H1 (cell line): ENCODE measurements at regions not wholly inside any gene's neighbourhood (a gene's known extent, or its start where the extent isn't known, plus 50 kb on each side); places are given as distances from the start of the nearest gene placed in this dataset.
A peak's percentile ranks its signal among the peaks of the same experiment; 100 is the strongest.

Source experiments
- CTCF ChIA-PET: fragments of 300-600 bp; sonication (Branson Sonifier 250); formaldehyde crosslinking; loops from one replicate; lab custom pipeline; 2021; ENCODE audit not compliant: partially characterized antibody; lab: Charles Lee
- POLR2A ChIA-PET: fragments of 300-600 bp; sonication (Branson Sonifier 250); formaldehyde crosslinking; loops from one replicate; lab custom pipeline; 2021; ENCODE audit warnings: inconsistent platforms; ENCODE audit not compliant: partially characterized antibody; lab: Charles Lee
- DNase-seq, 2 experiments: peaks; one replicate each; pipeline versions ENCODE4 v3.0.0 to v3.0.0-alpha.2; 2010 to 2022; ENCODE audit warnings: low spot score in 2 of 2, low read depth in 1 of 2, mixed read lengths in 1 of 2
- FAIRE-seq: peaks from 2 replicates; lab custom pipeline; 2011; peaks lifted over from hg19 to GRCh38; lab: Jason Lieb, UNC
- H2AFZ ChIP-seq: 2 replicates; pipeline ENCODE4 v1.8.1; 2012; ENCODE audit warnings: low read length, inconsistent platforms
- H2AK5ac ChIP-seq: 2 replicates; pipeline ENCODE4 v1.6.1; 2013; ENCODE audit warnings: low read depth, low read length
- H2BK120ac ChIP-seq: replicated peaks from 2 replicates; pipeline ENCODE3; 2013; ENCODE audit warnings: low read depth, low read length, inconsistent platforms
- H2BK12ac ChIP-seq: 2 replicates; pipeline ENCODE4 v1.6.1; 2013; ENCODE audit warnings: low read depth, low read length
- H2BK15ac ChIP-seq: 2 replicates; pipeline ENCODE4 v1.6.1; 2013; ENCODE audit warnings: low read length
- H2BK20ac ChIP-seq: 2 replicates; pipeline ENCODE4 v1.6.1; 2013; ENCODE audit warnings: low read length
- H2BK5ac ChIP-seq: 2 replicates; pipeline ENCODE4 v1.6.1; 2013; ENCODE audit warnings: low read depth, low read length
- H3K14ac ChIP-seq: 2 replicates; pipeline ENCODE4 v1.6.1; 2013; ENCODE audit warnings: inconsistent platforms; ENCODE audit not compliant: insufficient read length
- H3K18ac ChIP-seq: 2 replicates; pipeline ENCODE4 v1.6.1; 2013; ENCODE audit warnings: low read length; ENCODE audit errors: extremely low read depth
- H3K23ac ChIP-seq: 2 replicates; pipeline ENCODE4 v1.6.1; 2013; ENCODE audit warnings: inconsistent platforms; ENCODE audit not compliant: insufficient read length
- H3K23me2 ChIP-seq: 2 replicates; pipeline ENCODE4 v1.6.1; 2013; ENCODE audit warnings: low read depth, low read length
- H3K27ac ChIP-seq: 2 replicates; pipeline ENCODE4 v1.6.1; 2011; ENCODE audit warnings: low read depth, low read length, inconsistent platforms
- H3K27me3 ChIP-seq, 4 experiments: replicated peaks in 1 of 4; 1 replicate in 1 of 4; 2 replicates in 3 of 4; pipeline versions ENCODE4 v1.6.1 to v1.8.1; 2011 to 2013; ENCODE audit warnings: low read length in 3 of 4, mild to moderate bottlenecking in 3 of 4, inconsistent platforms in 2 of 4, mixed read lengths in 2 of 4, moderate library complexity in 1 of 4; ENCODE audit not compliant: control insufficient read depth in 3 of 4, insufficient read depth in 3 of 4; ENCODE audit errors: extremely low read depth in 1 of 4
- H3K36me3 ChIP-seq, 4 experiments: 2 replicates each; pipeline versions ENCODE4 v1.6.1 to v1.8.1; 2011 to 2013; ENCODE audit warnings: mild to moderate bottlenecking in 4 of 4, low read length in 3 of 4, moderate library complexity in 2 of 4, control low read depth in 1 of 4, inconsistent platforms in 1 of 4; ENCODE audit not compliant: insufficient read depth in 4 of 4, control insufficient read depth in 2 of 4
- H3K4ac ChIP-seq: replicated peaks from 2 replicates; pipeline ENCODE3; 2013; ENCODE audit warnings: low read length, low read depth, mixed read lengths, inconsistent platforms; ENCODE audit not compliant: insufficient read length
- H3K4me1 ChIP-seq, 4 experiments: replicated peaks in 1 of 4; 1 replicate in 1 of 4; 2 replicates in 3 of 4; pipeline versions ENCODE4 v1.6.1 to v1.8.1; 2011 to 2013; ENCODE audit warnings: low read length in 3 of 4, inconsistent platforms in 2 of 4, mixed read lengths in 1 of 4; ENCODE audit not compliant: insufficient read depth in 4 of 4, control insufficient read depth in 3 of 4
- H3K4me2 ChIP-seq, 2 experiments: 2 replicates each; pipeline versions ENCODE4 v1.6.1 to v1.8.1; 2011 to 2013; ENCODE audit warnings: low read depth in 2 of 2, low read length in 2 of 2, control low read depth in 1 of 2, inconsistent platforms in 1 of 2, mild to moderate bottlenecking in 1 of 2; ENCODE audit not compliant: insufficient read depth in 1 of 2
- H3K4me3 ChIP-seq, 4 experiments: fragments of 200-600, 300-600 bp in 1 of 4; sonication (generic), shearing (Covaris generic), sonication (Bioruptor Twin) in 1 of 4; 2 replicates each; pipeline versions ENCODE4 v1.5.1 to v1.8.1; 2011 to 2016; ENCODE audit warnings: low read length in 4 of 4, low read depth in 3 of 4, control low read depth in 2 of 4, inconsistent platforms in 2 of 4, mild to moderate bottlenecking in 2 of 4, mixed read lengths in 1 of 4, moderate library complexity in 1 of 4; ENCODE audit not compliant: insufficient read depth in 2 of 4; ENCODE audit errors: extremely low read depth in 1 of 4
- H3K56ac ChIP-seq: replicated peaks from 2 replicates; pipeline ENCODE3; 2013; ENCODE audit warnings: low read depth, mild to moderate bottlenecking, mixed read lengths, low read length, inconsistent platforms; ENCODE audit not compliant: insufficient read length
- H3K79me1 ChIP-seq: 2 replicates; pipeline ENCODE4 v1.6.1; 2013; ENCODE audit warnings: low read depth, low read length, control low read depth
- H3K79me2 ChIP-seq, 2 experiments: 2 replicates each; pipeline versions ENCODE4 v1.6.1 to v1.8.1; 2012 to 2013; ENCODE audit warnings: low read length in 2 of 2, mild to moderate bottlenecking in 2 of 2, inconsistent platforms in 1 of 2; ENCODE audit not compliant: insufficient read depth in 2 of 2, control insufficient read depth in 1 of 2
- H3K9ac ChIP-seq, 4 experiments: replicated peaks in 1 of 4; 1 replicate in 1 of 4; 2 replicates in 3 of 4; pipeline versions ENCODE4 v1.6.1 to v1.8.1; 2011 to 2013; ENCODE audit warnings: low read depth in 3 of 4, low read length in 3 of 4, control low read depth in 2 of 4, mild to moderate bottlenecking in 2 of 4, moderate library complexity in 2 of 4, inconsistent platforms in 1 of 4; ENCODE audit errors: extremely low read depth in 1 of 4
- H3K9me3 ChIP-seq, 2 experiments: 2 replicates each; pipeline versions ENCODE4 v1.6.1 to v1.8.1; 2012 to 2013; ENCODE audit warnings: mild to moderate bottlenecking in 2 of 2, moderate library complexity in 2 of 2, control low read depth in 1 of 2, inconsistent platforms in 1 of 2, low read depth in 1 of 2, low read length in 1 of 2, mixed read lengths in 1 of 2; ENCODE audit not compliant: insufficient read depth in 2 of 2
- H4K20me1 ChIP-seq, 2 experiments: replicated peaks in 1 of 2; 2 replicates each; pipeline versions ENCODE3 to v1.8.1; 2011 to 2013; ENCODE audit warnings: inconsistent platforms in 2 of 2, low read length in 2 of 2, mild to moderate bottlenecking in 1 of 2; ENCODE audit not compliant: insufficient read depth in 2 of 2, control insufficient read depth in 1 of 2
- H4K5ac ChIP-seq: 2 replicates; pipeline ENCODE4 v1.6.1; 2013; ENCODE audit warnings: low read length, low read depth, mixed read lengths, inconsistent platforms; ENCODE audit not compliant: insufficient read length
- H4K8ac ChIP-seq: 2 replicates; pipeline ENCODE4 v1.8.0; 2013; ENCODE audit warnings: mild to moderate bottlenecking, moderate library complexity, low read length, inconsistent platforms; ENCODE audit not compliant: insufficient read depth; ENCODE audit errors: extremely low read depth
- H4K91ac ChIP-seq: replicated peaks from 2 replicates; pipeline ENCODE3; 2013; ENCODE audit warnings: low read length, mixed read lengths, inconsistent platforms; ENCODE audit not compliant: insufficient read length
- ASH2L ChIP-seq: fragments of 200-600, 300-600 bp; sonication (generic); IDR thresholded peaks from one replicate; pipeline ENCODE4 v1.7.1; 2017; ENCODE audit warnings: low read length
- BACH1 ChIP-seq: IDR thresholded peaks from 2 replicates; pipeline ENCODE4 v1.6.1; 2012; ENCODE audit warnings: low read length, improper control_type of control experiment
- BRCA1 ChIP-seq: IDR thresholded peaks from 2 replicates; pipeline ENCODE4 v1.6.1; 2012; ENCODE audit warnings: low read depth, low read length, improper control_type of control experiment
- CBX8 ChIP-seq: fragments of 300-800, 300-1000 bp; sonication (generic); IDR thresholded peaks from 2 replicates; pipeline ENCODE4 v1.7.1; 2016; ENCODE audit warnings: low read depth, low read length, borderline replicate concordance
- CEBPB ChIP-seq: IDR thresholded peaks from 2 replicates; pipeline ENCODE4 v1.6.1; 2012; ENCODE audit warnings: low read depth, low read length
- POLR2A ChIP-seq, 2 experiments: IDR thresholded peaks; 1 replicate in 1 of 2; 2 replicates in 1 of 2; pipeline ENCODE4 v1.6.1; 2011; ENCODE audit warnings: low read depth in 2 of 2, low read length in 2 of 2, mild to moderate bottlenecking in 2 of 2; ENCODE audit errors: control extremely low read depth in 1 of 2
- SP2 ChIP-seq: IDR thresholded peaks from 2 replicates; pipeline ENCODE4 v1.6.1; 2012; ENCODE audit warnings: mild to moderate bottlenecking, low read length, inconsistent platforms
- TAF1 ChIP-seq: IDR thresholded peaks from 2 replicates; pipeline ENCODE4 v1.6.1; 2011; ENCODE audit warnings: mild to moderate bottlenecking, low read depth, low read length
- TAF7 ChIP-seq: optimal IDR thresholded peaks from 2 replicates; pipeline ENCODE3; 2011; ENCODE audit warnings: low read depth, mild to moderate bottlenecking, inconsistent platforms, low read length, moderate library complexity, borderline replicate concordance
- whole genome bisulfite sequencing, 2 experiments: shearing (Covaris generic) in 1 of 2; methylation state at CpG; one replicate each; pipeline versions ENCODE4 v1.1.6 to v1.1.7; 2013 to 2015; ENCODE audit warnings: low lambda C conversion rate in 2 of 2, mixed read lengths in 2 of 2, inconsistent platforms in 1 of 2, low coverage in 1 of 2, missing lambda C conversion rate in 1 of 2; ENCODE audit not compliant: insufficient replicate concordance in 2 of 2, insufficient coverage in 1 of 2, insufficient read length in 1 of 2; ENCODE audit errors: extremely low coverage in 1 of 2, missing lambda C conversion rate in 1 of 2; 5-methylcytosine and 5-hydroxymethylcytosine counted together
- TF ChIP-seq, protein P1 (sequence below), 3 experiments: IDR thresholded peaks; 1 replicate in 2 of 3; 2 replicates in 1 of 3; pipeline versions ENCODE4 v1.5.1 to v1.6.1; 2011; ENCODE audit warnings: low read length in 3 of 3, mild to moderate bottlenecking in 3 of 3, inconsistent platforms in 2 of 3, low read depth in 1 of 3, moderate library complexity in 1 of 3; ENCODE audit not compliant: insufficient read depth in 1 of 3; ENCODE audit errors: control extremely low read depth in 1 of 3
- TF ChIP-seq, protein P2 (sequence below): IDR thresholded peaks from 2 replicates; pipeline ENCODE4 v1.6.1; 2011; ENCODE audit warnings: low read length, improper control_type of control experiment

DNA sequence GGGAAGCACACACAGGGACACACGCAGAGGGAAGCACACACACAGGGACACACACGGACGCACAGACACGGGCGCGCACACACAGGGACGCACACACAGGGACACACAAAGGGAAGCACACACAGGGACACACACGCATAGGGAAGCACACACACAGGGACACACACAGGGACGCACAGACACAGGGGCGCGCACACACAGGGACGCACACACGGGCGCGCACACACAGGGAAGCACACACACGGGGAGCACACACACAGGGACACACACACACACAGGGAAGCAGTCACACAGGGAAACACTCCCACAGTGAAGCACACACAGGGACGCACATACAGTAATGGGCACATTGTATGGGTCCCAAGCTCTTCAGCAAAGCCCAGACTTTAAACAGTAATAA, 685.3 kb downstream of the TRIML1 start:
- Histone ChIP-seq H3K18ac (peak overlapping the region; percentile 84; the same call in 1 of the 2 replicates), H4K91ac (peak overlapping the region; percentile 88), H4K20me1 (no peaks in the 10 kb centered on the region), H3K27me3 (no peaks in the 10 kb centered on the region), H3K9me3 (no peaks in the 10 kb centered on the region), H3K9ac (no peak overlapping the region), H2BK5ac (peak overlapping the region; percentile 98), H3K27ac (no peak overlapping the region), H3K14ac (no peak overlapping the region), H2AFZ (0 out of 2 replicates have a peak overlapping the region, but pooled peaks have one; percentile 40), H2BK20ac (peak overlapping the region; percentile 98; the same call in 1 of the 2 replicates), H3K56ac (no peak overlapping the region), H3K36me3 (no peaks in the 10 kb centered on the region), H3K4ac (peak overlapping the region; percentile 27), H4K8ac (no peak overlapping the region), H4K5ac (no peak overlapping the region), H3K23me2 (peaks cover 3% of the 10 kb centered on the region; the same call in 1 of the 2 replicates), H3K79me2 (no peaks in the 10 kb centered on the region), H3K4me2 (no peak overlapping the region), H3K23ac (no peak overlapping the region), H3K4me3 (no peak overlapping the region), H3K4me1 (peaks cover 0 to 13% (median 5%) of the 10 kb centered on the region in 4 experiments; a peak in 5 of 7 replicates), H2BK15ac (peak overlapping the region; percentile 99; the same call in 1 of the 2 replicates), H3K79me1 (no peaks in the 10 kb centered on the region), H2BK120ac (no peak overlapping the region), H2AK5ac (peak overlapping the region; percentile 100), H2BK12ac (peak overlapping the region; percentile 100)
- DNase-seq = no peak
- CTCF ChIA-PET = interaction anchor here (1.3 kb wide), 1 partner anchor 16 kb away, joined by 3 read pairs; no protein-coding TSS in a partner anchor
- 92% methylated on average over 16 of the region's 17 CpGs; no CpG with 5 or more reads in 1 of the 2 experiments for WGBS, 2 experiments
- TF ChIP-seq SP2 (no peak), BRCA1 (no peak), BACH1 (no peak), TAF7 (no peak), CBX8 (no peak), TAF1 (no peak), ASH2L (no peak), CEBPB (no peak), POLR2A (IDR thresholded peaks at IDR 0.05; ENCODE audit: control extremely low read depth in 1 of 2, low read depth in 2 of 2, low read length in 2 of 2) (no peak)
- TF ChIP-seq, protein P1, sequence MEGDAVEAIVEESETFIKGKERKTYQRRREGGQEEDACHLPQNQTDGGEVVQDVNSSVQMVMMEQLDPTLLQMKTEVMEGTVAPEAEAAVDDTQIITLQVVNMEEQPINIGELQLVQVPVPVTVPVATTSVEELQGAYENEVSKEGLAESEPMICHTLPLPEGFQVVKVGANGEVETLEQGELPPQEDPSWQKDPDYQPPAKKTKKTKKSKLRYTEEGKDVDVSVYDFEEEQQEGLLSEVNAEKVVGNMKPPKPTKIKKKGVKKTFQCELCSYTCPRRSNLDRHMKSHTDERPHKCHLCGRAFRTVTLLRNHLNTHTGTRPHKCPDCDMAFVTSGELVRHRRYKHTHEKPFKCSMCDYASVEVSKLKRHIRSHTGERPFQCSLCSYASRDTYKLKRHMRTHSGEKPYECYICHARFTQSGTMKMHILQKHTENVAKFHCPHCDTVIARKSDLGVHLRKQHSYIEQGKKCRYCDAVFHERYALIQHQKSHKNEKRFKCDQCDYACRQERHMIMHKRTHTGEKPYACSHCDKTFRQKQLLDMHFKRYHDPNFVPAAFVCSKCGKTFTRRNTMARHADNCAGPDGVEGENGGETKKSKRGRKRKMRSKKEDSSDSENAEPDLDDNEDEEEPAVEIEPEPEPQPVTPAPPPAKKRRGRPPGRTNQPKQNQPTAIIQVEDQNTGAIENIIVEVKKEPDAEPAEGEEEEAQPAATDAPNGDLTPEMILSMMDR (IDR thresholded peaks at IDR 0.05; ENCODE audit: control extremely low read depth in 1 of 3, insufficient read depth in 1 of 3, low read depth in 1 of 3, low read length in 3 of 3) = no peak
- TF ChIP-seq, protein P2, sequence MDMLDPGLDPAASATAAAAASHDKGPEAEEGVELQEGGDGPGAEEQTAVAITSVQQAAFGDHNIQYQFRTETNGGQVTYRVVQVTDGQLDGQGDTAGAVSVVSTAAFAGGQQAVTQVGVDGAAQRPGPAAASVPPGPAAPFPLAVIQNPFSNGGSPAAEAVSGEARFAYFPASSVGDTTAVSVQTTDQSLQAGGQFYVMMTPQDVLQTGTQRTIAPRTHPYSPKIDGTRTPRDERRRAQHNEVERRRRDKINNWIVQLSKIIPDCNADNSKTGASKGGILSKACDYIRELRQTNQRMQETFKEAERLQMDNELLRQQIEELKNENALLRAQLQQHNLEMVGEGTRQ = no peak
- no peak for FAIRE-seq
- POLR2A ChIA-PET = interaction anchor here (1.0 kb wide), 1 partner anchor 16 kb away, joined by 3 read pairs; no protein-coding TSS in a partner anchor
